HCT116 (cell line): ENCODE measurements at regions not wholly inside any gene's neighbourhood (a gene's known extent, or its start where the extent isn't known, plus 50 kb on each side); places are given as distances from the start of the nearest gene placed in this dataset.

ENCODE experiments used
- ATAC-seq: fragments of 200-7000 bp; cut with Tn5 transposase; 2 replicates; pipeline ENCODE4 v1.9.1; 2020; ENCODE audit warnings: mild to moderate bottlenecking, moderate library complexity
- BruUV-seq: library from RNA; stranded (reverse); fragments of 400-500 nt; replicated peaks from 2 replicates; lab custom pipeline; 2021; lab: Mats Ljungman, UMichigan
- CTCF ChIA-PET: fragments of 300-600 bp; sonication (Branson Sonifier 250); formaldehyde crosslinking; loops from one replicate; lab custom pipeline; 2021; ENCODE audit warnings: antibody characterized with exemption; lab: Charles Lee
- POLR2A ChIA-PET: fragments of 300-600, 350-600 bp; sonication (Branson Sonifier 250); formaldehyde crosslinking; loops from one replicate; lab custom pipeline; 2021; ENCODE audit warnings: antibody characterized with exemption; lab: Charles Lee
- RAD21 ChIA-PET, 2 experiments: fragments of 300-600 bp; sonication (Branson Sonifier 250); formaldehyde crosslinking; loops; one replicate each; lab custom pipeline; 2023; ENCODE audit warnings: low total read pairs in 2 of 2; ENCODE audit not compliant: uncharacterized antibody in 2 of 2, unreplicated experiment in 2 of 2, low non-redundant PET in 1 of 2; lab: Charles Lee
- DNase-seq: peaks from one replicate; pipeline ENCODE4 v3.0.0-alpha.2; 2010; ENCODE audit warnings: low read depth, low spot score
- H2AFZ ChIP-seq: fragments of 200-600 bp; shearing (Covaris generic), sonication (generic); 2 replicates; pipeline ENCODE4 v1.6.1; 2017; ENCODE audit warnings: low read depth, mixed run types, mixed read lengths, antibody characterized with exemption, low read length; ENCODE audit not compliant: poor library complexity, severe bottlenecking
- H3K27ac ChIP-seq: 2 replicates; pipeline ENCODE4 v1.5.1; 2012; ENCODE audit warnings: low read depth, low read length
- H3K27me3 ChIP-seq: fragments of 200-600 bp; sonication (generic); 2 replicates; pipeline ENCODE4 v1.6.1; 2016; ENCODE audit warnings: mixed run types, low read length, mixed read lengths; ENCODE audit not compliant: insufficient read depth
- H3K36me3 ChIP-seq, 2 experiments: fragments of 200-500 bp in 1 of 2; fragments of 200-600 bp in 1 of 2; sonication (Bioruptor generic) in 1 of 2; sonication (generic) in 1 of 2; 2 replicates each; pipeline versions ENCODE4 v1.5.1 to v1.6.1; 2014 to 2016; ENCODE audit warnings: low read length in 2 of 2, inconsistent platforms in 1 of 2, mixed read lengths in 1 of 2, mixed run types in 1 of 2; ENCODE audit not compliant: insufficient read depth in 2 of 2, control insufficient read depth in 1 of 2
- H3K4me1 ChIP-seq, 2 experiments: fragments of 200-600 bp in 1 of 2; sonication (generic) in 1 of 2; 2 replicates each; pipeline versions ENCODE4 v1.5.1 to v1.6.1; 2012 to 2017; ENCODE audit warnings: low read length in 2 of 2, inconsistent platforms in 1 of 2, mild to moderate bottlenecking in 1 of 2, mixed read lengths in 1 of 2, mixed run types in 1 of 2, moderate library complexity in 1 of 2; ENCODE audit not compliant: insufficient read depth in 2 of 2, control insufficient read depth in 1 of 2
- H3K4me2 ChIP-seq: fragments of 200-600 bp; sonication (generic); 2 replicates; pipeline ENCODE4 v1.6.1; 2017; ENCODE audit warnings: mixed run types, low read length, mixed read lengths
- H3K4me3 ChIP-seq, 2 experiments: fragments of 200-600 bp in 1 of 2; sonication (generic) in 1 of 2; replicated peaks in 1 of 2; 2 replicates each; pipeline ENCODE4 v1.5.1; 2011 to 2016; ENCODE audit warnings: low read length in 2 of 2, control low read depth in 1 of 2, low read depth in 1 of 2, mild to moderate bottlenecking in 1 of 2, mixed read lengths in 1 of 2, mixed run types in 1 of 2
- H3K79me2 ChIP-seq: fragments of 200-600 bp; sonication (generic); 2 replicates; pipeline ENCODE4 v1.6.1; 2017; ENCODE audit warnings: mild to moderate bottlenecking, mixed run types, low read length, moderate library complexity, mixed read lengths; ENCODE audit not compliant: insufficient read depth
- H3K9ac ChIP-seq: fragments of 200-600 bp; sonication (generic); 2 replicates; pipeline ENCODE4 v1.6.1; 2016; ENCODE audit warnings: low read length, mixed read lengths
- H3K9me2 ChIP-seq: fragments of 200-600 bp; sonication (generic), shearing (Covaris generic); 2 replicates; pipeline ENCODE4 v1.6.1; 2017; ENCODE audit warnings: mixed run types, mild to moderate bottlenecking, moderate library complexity; ENCODE audit not compliant: insufficient read depth
- H3K9me3 ChIP-seq, 2 experiments: fragments of 200-500 bp in 1 of 2; fragments of 200-600 bp in 1 of 2; sonication (Bioruptor generic) in 1 of 2; sonication (generic) in 1 of 2; 2 replicates each; pipeline ENCODE4 v1.6.1; 2014 to 2017; ENCODE audit warnings: low read length in 2 of 2, mixed read lengths in 2 of 2, inconsistent platforms in 1 of 2, low read depth in 1 of 2, mild to moderate bottlenecking in 1 of 2, mixed run types in 1 of 2, moderate library complexity in 1 of 2; ENCODE audit not compliant: control insufficient read depth in 1 of 2, insufficient read depth in 1 of 2
- H4K20me1 ChIP-seq: fragments of 200-600 bp; sonication (generic), shearing (Covaris generic); 2 replicates; pipeline ENCODE4 v1.6.1; 2017; ENCODE audit warnings: mixed run types, mild to moderate bottlenecking, moderate library complexity; ENCODE audit not compliant: insufficient read depth
- CBX3 ChIP-seq: IDR thresholded peaks from 2 replicates; pipeline ENCODE4 v1.6.1; 2012; ENCODE audit warnings: low read depth
- CEBPB ChIP-seq: IDR thresholded peaks from 2 replicates; pipeline ENCODE4 v1.6.1; 2012; ENCODE audit warnings: low read depth
- EGR1 ChIP-seq: IDR thresholded peaks from 2 replicates; pipeline ENCODE4 v1.6.1; 2012; ENCODE audit warnings: low read depth
- EZH2 ChIP-seq: fragments of 200-600 bp; sonication (generic); IDR thresholded peaks from 2 replicates; pipeline ENCODE4 v1.6.1; 2017; ENCODE audit warnings: antibody characterized with exemption, mixed run types
- EZH2phosphoT487 ChIP-seq: fragments of 200-600 bp; IDR thresholded peaks from 2 replicates; pipeline ENCODE4 v1.6.1; 2018; ENCODE audit warnings: antibody characterized with exemption, borderline replicate concordance
- JUND ChIP-seq: IDR thresholded peaks from 2 replicates; pipeline ENCODE4 v1.6.1; 2012
- POLR2A ChIP-seq: IDR thresholded peaks from 2 replicates; pipeline ENCODE4 v1.7.0; 2011; ENCODE audit warnings: borderline replicate concordance; ENCODE audit not compliant: insufficient read depth, insufficient read length; ENCODE audit errors: extremely low read depth
- POLR2AphosphoS5 ChIP-seq: IDR thresholded peaks from 2 replicates; pipeline ENCODE4 v1.6.1; 2011; ENCODE audit warnings: mild to moderate bottlenecking, low read depth, low read length, moderate library complexity
- RAD21 ChIP-seq: IDR thresholded peaks from 2 replicates; pipeline ENCODE4 v1.6.1; 2012; ENCODE audit warnings: low read depth, mild to moderate bottlenecking
- SP1 ChIP-seq: IDR thresholded peaks from 2 replicates; pipeline ENCODE4 v1.6.1; 2012; ENCODE audit warnings: low read depth
- SRF ChIP-seq: IDR thresholded peaks from 2 replicates; pipeline ENCODE4 v1.6.1; 2012; ENCODE audit warnings: low read depth
- TCF7L2 ChIP-seq: IDR thresholded peaks from 2 replicates; pipeline ENCODE4 v1.7.0; 2011; ENCODE audit warnings: borderline replicate concordance, inconsistent platforms; ENCODE audit not compliant: insufficient read depth, insufficient read length; ENCODE audit errors: extremely low read depth
- YY1 ChIP-seq: IDR thresholded peaks from 2 replicates; pipeline ENCODE4 v1.6.1; 2011; ENCODE audit warnings: low read length, low read depth, moderate library complexity, mild to moderate bottlenecking; ENCODE audit not compliant: insufficient replicate concordance; ENCODE audit errors: extremely low read depth
- ZFX ChIP-seq: fragments of 450-650 bp; IDR thresholded peaks from 2 replicates; pipeline ENCODE4 v1.6.1; 2017
- ZNF274 ChIP-seq: fragments of 200-500 bp; sonication (Bioruptor generic); IDR thresholded peaks from 2 replicates; pipeline ENCODE4 v1.6.1; 2014; ENCODE audit warnings: mild to moderate bottlenecking, low read depth, low read length, inconsistent platforms
- intact Hi-C: fragments of 100-400 bp; cut with micrococcal nuclease; formaldehyde crosslinking; loops from 2 replicates; pipeline ENCODE4 v1.10.0; 2022
- TF ChIP-seq, protein P1 (sequence below): IDR thresholded peaks from 2 replicates; pipeline ENCODE4 v1.6.1; 2012
- TF ChIP-seq, protein P2 (sequence below), 3 experiments: fragments of 200-600 bp in 1 of 3; sonication (generic) in 1 of 3; IDR thresholded peaks in 2 of 3; conservative IDR thresholded peaks in 1 of 3; 2 replicates each; pipeline ENCODE4 v1.5.1; 2012 to 2017; ENCODE audit warnings: low read depth in 2 of 3, low read length in 2 of 3, antibody characterized with exemption in 1 of 3, borderline replicate concordance in 1 of 3, control low read depth in 1 of 3, mild to moderate bottlenecking in 1 of 3, mixed read lengths in 1 of 3, mixed run types in 1 of 3, moderate library complexity in 1 of 3; ENCODE audit not compliant: insufficient read depth in 1 of 3
- TF ChIP-seq, protein P3 (sequence below): IDR thresholded peaks from 2 replicates; pipeline ENCODE4 v1.6.1; 2012; ENCODE audit warnings: low read depth
- TF ChIP-seq, protein P4 (sequence below): IDR thresholded peaks from 2 replicates; pipeline ENCODE4 v1.6.1; 2012

GRCh38 chr5:25995209-25995608, 1043.2 kb downstream of the CDH9 start:
- Histone ChIP-seq H3K4me1 (no peaks in the 10 kb centered on the region), H3K27ac (no peak overlapping the region), H2AFZ (no peak overlapping the region), H3K4me2 (no peak overlapping the region), H3K36me3 (no peaks in the 10 kb centered on the region), H3K9me3 (peaks cover under 1 to 19% of the 10 kb centered on the region in 2 experiments; a peak in 2 of 4 replicates), H3K27me3 (no peaks in the 10 kb centered on the region), H4K20me1 (no peaks in the 10 kb centered on the region), H3K9me2 (no peaks in the 10 kb centered on the region), H3K9ac (no peak overlapping the region), H3K79me2 (no peaks in the 10 kb centered on the region), H3K4me3 (no peak overlapping the region)
- RAD21 ChIA-PET: no interaction called here
- ATAC-seq (no peak), DNase-seq (no peak)
- TF ChIP-seq, protein P1, sequence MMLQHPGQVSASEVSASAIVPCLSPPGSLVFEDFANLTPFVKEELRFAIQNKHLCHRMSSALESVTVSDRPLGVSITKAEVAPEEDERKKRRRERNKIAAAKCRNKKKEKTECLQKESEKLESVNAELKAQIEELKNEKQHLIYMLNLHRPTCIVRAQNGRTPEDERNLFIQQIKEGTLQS: no peak
- TF ChIP-seq JUND: no peak
- no peak for TF ChIP-seq CBX3
- TF ChIP-seq TCF7L2: no peak
- TF ChIP-seq EZH2: no peak
- TF ChIP-seq EZH2phosphoT487: no peak
- no peak for TF ChIP-seq ZFX
- TF ChIP-seq SP1: no peak
- no peak for TF ChIP-seq YY1
- TF ChIP-seq EGR1: no peak
- TF ChIP-seq, protein P2, sequence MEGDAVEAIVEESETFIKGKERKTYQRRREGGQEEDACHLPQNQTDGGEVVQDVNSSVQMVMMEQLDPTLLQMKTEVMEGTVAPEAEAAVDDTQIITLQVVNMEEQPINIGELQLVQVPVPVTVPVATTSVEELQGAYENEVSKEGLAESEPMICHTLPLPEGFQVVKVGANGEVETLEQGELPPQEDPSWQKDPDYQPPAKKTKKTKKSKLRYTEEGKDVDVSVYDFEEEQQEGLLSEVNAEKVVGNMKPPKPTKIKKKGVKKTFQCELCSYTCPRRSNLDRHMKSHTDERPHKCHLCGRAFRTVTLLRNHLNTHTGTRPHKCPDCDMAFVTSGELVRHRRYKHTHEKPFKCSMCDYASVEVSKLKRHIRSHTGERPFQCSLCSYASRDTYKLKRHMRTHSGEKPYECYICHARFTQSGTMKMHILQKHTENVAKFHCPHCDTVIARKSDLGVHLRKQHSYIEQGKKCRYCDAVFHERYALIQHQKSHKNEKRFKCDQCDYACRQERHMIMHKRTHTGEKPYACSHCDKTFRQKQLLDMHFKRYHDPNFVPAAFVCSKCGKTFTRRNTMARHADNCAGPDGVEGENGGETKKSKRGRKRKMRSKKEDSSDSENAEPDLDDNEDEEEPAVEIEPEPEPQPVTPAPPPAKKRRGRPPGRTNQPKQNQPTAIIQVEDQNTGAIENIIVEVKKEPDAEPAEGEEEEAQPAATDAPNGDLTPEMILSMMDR (IDR thresholded peaks at IDR 0.05 in 2 of 3, conservative IDR thresholded peaks at IDR 0.05 in 1 of 3; ENCODE audit: borderline replicate concordance in 1 of 3, insufficient read depth in 1 of 3, low read depth in 2 of 3, low read length in 2 of 3): no peak
- TF ChIP-seq POLR2A: no peak
- no peak for TF ChIP-seq SRF
- TF ChIP-seq, protein P3, sequence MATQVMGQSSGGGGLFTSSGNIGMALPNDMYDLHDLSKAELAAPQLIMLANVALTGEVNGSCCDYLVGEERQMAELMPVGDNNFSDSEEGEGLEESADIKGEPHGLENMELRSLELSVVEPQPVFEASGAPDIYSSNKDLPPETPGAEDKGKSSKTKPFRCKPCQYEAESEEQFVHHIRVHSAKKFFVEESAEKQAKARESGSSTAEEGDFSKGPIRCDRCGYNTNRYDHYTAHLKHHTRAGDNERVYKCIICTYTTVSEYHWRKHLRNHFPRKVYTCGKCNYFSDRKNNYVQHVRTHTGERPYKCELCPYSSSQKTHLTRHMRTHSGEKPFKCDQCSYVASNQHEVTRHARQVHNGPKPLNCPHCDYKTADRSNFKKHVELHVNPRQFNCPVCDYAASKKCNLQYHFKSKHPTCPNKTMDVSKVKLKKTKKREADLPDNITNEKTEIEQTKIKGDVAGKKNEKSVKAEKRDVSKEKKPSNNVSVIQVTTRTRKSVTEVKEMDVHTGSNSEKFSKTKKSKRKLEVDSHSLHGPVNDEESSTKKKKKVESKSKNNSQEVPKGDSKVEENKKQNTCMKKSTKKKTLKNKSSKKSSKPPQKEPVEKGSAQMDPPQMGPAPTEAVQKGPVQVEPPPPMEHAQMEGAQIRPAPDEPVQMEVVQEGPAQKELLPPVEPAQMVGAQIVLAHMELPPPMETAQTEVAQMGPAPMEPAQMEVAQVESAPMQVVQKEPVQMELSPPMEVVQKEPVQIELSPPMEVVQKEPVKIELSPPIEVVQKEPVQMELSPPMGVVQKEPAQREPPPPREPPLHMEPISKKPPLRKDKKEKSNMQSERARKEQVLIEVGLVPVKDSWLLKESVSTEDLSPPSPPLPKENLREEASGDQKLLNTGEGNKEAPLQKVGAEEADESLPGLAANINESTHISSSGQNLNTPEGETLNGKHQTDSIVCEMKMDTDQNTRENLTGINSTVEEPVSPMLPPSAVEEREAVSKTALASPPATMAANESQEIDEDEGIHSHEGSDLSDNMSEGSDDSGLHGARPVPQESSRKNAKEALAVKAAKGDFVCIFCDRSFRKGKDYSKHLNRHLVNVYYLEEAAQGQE: no peak
- TF ChIP-seq, protein P4, sequence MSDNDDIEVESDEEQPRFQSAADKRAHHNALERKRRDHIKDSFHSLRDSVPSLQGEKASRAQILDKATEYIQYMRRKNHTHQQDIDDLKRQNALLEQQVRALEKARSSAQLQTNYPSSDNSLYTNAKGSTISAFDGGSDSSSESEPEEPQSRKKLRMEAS: no peak
- no peak for TF ChIP-seq RAD21
- TF ChIP-seq POLR2AphosphoS5: no peak
- TF ChIP-seq ZNF274: no peak
- no peak for TF ChIP-seq CEBPB
- CTCF ChIA-PET: no interaction called here
- POLR2A ChIA-PET: no interaction called here
- intact Hi-C loops: no loop called here
- BruUV-seq: no TSS peak
